ENCODE measurements at regions not wholly inside any gene's neighbourhood (a gene's known extent, or its start where the extent isn't known, plus 50 kb on each side); places are given as distances from the start of the nearest gene placed in this dataset.
A peak's percentile ranks its signal among the peaks of the same experiment; 100 is the strongest.
"Not testable (repeated sequence)": the region's sequence is repeated elsewhere in the genome, so short reads cannot be mapped to it uniquely, and the experiment has no call there.

- in situ Hi-C loops (cut with HindIII; ENCODE audit: low pct_unique_long_range_greater_than_20kb, low sequenced_read_pairs) = no loop called here
- no peak for DNase-seq (ENCODE audit: low read depth, low spot score)
Measured at GRCh38 chr1:213690341-213690917, 297.3 kb upstream of the PROX1 start.

DNA sequence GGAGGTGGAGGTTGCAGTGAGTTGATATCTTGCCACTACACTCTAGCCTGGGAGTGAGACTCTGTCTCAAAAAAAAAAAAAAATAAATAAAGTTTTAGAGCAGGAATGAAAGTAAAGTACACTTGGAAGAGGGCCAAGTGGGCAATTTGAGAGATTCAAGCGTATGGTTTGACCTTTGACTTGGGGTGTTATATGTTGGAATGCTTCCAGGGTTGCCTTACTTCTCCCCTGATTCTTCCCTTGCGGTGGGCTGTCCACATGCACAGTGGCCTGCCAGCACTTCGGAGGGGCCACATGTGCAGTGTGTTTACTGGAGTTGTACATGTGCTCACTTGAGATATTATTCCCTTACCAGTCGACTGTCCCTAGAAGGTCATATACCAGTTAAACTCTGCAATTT lies 295.5 kb upstream of the PROX1 start:
- in situ Hi-C loops (cut with HindIII; ENCODE audit: low pct_unique_long_range_greater_than_20kb, low sequenced_read_pairs) = no loop called here
- DNase-seq (ENCODE audit: low read depth, low spot score) = no peak

DNA sequence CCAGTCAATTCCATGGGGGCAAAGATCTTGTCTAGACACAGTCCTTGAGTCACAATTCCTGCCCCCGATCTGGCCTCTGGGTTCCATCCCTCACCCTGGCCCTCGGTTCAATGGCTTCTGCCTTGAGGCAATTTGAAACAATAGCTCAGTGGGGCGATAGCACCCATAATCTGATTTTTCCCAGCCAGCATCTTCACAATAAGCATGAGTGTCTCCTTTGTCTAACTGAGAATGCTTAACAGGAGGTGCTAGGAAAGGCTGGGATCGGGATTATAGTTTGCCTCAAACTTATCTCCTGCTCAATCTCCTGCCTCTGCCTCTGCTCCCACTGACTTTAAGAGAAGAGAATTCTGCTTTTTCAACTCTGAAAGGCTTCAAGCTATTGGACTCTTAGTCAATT lies 293.9 kb upstream of the PROX1 start:
- DNase-seq (ENCODE audit: low read depth, low spot score) = no peak
- in situ Hi-C loops (cut with HindIII; ENCODE audit: low pct_unique_long_range_greater_than_20kb, low sequenced_read_pairs) = no loop called here

GRCh38 chr1:213697192-213697802 lies 290.5 kb upstream of the PROX1 start:
- in situ Hi-C loops (cut with HindIII; ENCODE audit: low pct_unique_long_range_greater_than_20kb, low sequenced_read_pairs) = no loop called here
- no peak for DNase-seq (ENCODE audit: low read depth, low spot score)

GRCh38 chr1:213698092-213698702 lies 289.6 kb upstream of the PROX1 start:
- in situ Hi-C loops (cut with HindIII; ENCODE audit: low pct_unique_long_range_greater_than_20kb, low sequenced_read_pairs) = no loop called here
- no peak for DNase-seq (ENCODE audit: low read depth, low spot score)

DNA sequence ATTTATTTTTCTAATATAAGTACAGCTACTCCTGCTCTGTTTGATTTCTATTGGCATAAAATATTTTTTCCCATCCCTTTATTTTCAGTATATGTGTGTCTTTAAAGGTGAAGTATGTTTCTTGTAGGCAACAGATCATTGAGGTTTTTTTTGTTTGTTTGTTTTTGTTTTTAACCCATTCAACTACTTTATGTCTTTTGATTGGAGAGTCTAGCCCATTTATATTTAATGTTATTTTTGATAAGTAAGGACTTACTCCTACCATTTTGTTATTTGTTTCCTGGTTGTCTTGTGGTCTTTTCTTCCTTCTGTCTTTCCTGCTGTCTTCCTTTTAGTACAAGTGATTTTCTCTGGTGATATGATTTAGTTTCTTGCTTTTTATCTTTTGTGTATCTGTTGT lies 285.1 kb upstream of the PROX1 start:
- in situ Hi-C loops (cut with HindIII; ENCODE audit: low pct_unique_long_range_greater_than_20kb, low sequenced_read_pairs) = no loop called here
- DNase-seq (ENCODE audit: low read depth, low spot score) = no peak

GRCh38 chr1:213704941-213705340 lies 282.8 kb upstream of the PROX1 start:
- in situ Hi-C loops (cut with HindIII; ENCODE audit: low pct_unique_long_range_greater_than_20kb, low sequenced_read_pairs) = no loop called here
- DNase-seq (ENCODE audit: low read depth, low spot score) = no peak

DNA sequence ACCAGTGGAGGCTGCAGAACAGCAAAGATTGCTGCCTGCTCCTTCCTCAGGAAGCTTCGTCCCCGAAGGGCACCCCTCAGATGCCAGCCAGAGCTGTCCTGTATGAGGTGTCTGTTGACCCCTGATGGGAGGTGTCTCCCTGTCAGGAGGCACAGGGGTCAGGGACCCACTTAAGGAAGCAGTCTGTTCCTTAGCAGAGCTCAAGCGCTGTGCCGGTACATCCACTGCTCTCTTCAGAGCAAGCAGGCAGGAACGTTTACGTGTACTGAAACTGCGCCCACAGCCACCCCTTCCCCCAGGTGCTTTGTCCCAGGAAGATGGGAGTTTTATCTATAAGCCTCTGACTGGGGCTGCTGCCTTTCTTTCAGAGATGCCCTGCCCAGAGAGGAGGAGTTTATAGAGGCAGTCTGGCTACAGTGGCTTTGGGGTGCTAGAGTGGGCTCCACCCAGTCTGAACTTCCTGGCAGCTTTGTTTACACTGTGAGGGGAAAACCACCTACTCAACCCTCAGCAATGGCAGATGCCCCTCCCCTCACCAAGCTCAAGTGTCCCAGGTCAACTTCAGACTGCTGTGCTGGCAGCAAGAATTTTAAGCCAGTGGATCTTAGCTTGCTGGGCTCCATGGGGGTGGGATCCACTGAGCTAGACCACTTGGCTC lies 275.8 kb upstream of the PROX1 start:
- DNase-seq (ENCODE audit: low read depth, low spot score) = not testable (repeated sequence)

DNA sequence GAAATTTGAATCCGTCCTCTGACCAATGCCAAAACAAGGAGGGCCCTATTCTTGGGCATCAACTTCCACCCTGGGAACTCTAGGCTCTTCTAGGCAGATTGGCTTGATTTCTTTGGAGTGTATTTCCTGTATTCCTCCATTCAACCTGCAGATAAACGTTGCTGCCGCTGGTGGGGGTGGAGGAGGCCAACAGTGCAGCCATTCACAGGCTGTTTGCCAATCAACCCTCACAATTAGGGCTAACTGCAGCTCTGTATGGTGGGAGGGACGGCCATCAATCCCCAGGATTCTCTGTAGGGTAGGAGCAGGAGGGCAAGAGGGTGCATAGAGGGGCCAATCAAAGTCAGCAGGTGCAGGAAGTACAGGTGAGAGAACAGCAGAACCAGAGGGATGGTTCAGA lies 273.1 kb upstream of the PROX1 start:
- DNase-seq (ENCODE audit: low read depth, low spot score) = no peak
- in situ Hi-C loops (cut with HindIII; ENCODE audit: low pct_unique_long_range_greater_than_20kb, low sequenced_read_pairs) = no loop called here

More for the DNA sequence above, 275.8 kb upstream of the PROX1 start:
- in situ Hi-C loops (cut with HindIII; ENCODE audit: low pct_unique_long_range_greater_than_20kb, low sequenced_read_pairs) = not testable (repeated sequence)

DNA sequence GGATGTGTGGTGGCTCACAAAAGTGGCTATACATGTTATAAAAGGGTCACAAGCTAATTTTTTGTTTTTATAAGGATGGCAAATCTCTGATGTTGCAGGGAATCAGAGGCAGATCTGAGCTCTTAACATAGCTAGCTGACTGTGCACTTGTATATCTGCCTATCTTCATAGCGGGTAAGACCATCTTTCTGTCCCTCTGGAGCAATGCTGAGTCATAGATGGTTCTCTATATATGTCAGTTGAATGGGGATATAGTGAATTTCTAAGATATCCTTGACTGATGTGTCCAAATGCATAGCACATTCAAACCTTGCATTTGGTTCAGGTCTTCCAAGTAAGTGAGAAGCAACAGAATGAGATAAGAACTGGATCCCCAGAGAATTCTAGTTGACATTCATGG lies 272.6 kb upstream of the PROX1 start:
- no peak for DNase-seq (ENCODE audit: low read depth, low spot score)
- in situ Hi-C loops (cut with HindIII; ENCODE audit: low pct_unique_long_range_greater_than_20kb, low sequenced_read_pairs) = no loop called here

- no peak for DNase-seq (ENCODE audit: low read depth, low spot score)
- in situ Hi-C loops (cut with HindIII; ENCODE audit: low pct_unique_long_range_greater_than_20kb, low sequenced_read_pairs) = no loop called here
Measured at GRCh38 chr1:213719462-213719861, 268.3 kb upstream of the PROX1 start.

GRCh38 chr1:213720032-213720431 lies 267.7 kb upstream of the PROX1 start:
- DNase-seq (ENCODE audit: low read depth, low spot score) = no peak
- in situ Hi-C loops (cut with HindIII; ENCODE audit: low pct_unique_long_range_greater_than_20kb, low sequenced_read_pairs) = no loop called here

- in situ Hi-C loops (cut with HindIII; ENCODE audit: low pct_unique_long_range_greater_than_20kb, low sequenced_read_pairs) = no loop called here
- DNase-seq (ENCODE audit: low read depth, low spot score) = no peak
Measured at GRCh38 chr1:213723187-213723586, 264.6 kb upstream of the PROX1 start.

- DNase-seq (ENCODE audit: low read depth, low spot score) = peak; percentile 93
- in situ Hi-C loops (cut with HindIII; ENCODE audit: low pct_unique_long_range_greater_than_20kb, low sequenced_read_pairs) = no loop called here
Measured at GRCh38 chr1:213724640-213725536, 262.9 kb upstream of the PROX1 start.

GRCh38 chr1:213727853-213728592 lies 259.8 kb upstream of the PROX1 start:
- in situ Hi-C loops (cut with HindIII; ENCODE audit: low pct_unique_long_range_greater_than_20kb, low sequenced_read_pairs) = no loop called here
- no peak for DNase-seq (ENCODE audit: low read depth, low spot score)

DNA sequence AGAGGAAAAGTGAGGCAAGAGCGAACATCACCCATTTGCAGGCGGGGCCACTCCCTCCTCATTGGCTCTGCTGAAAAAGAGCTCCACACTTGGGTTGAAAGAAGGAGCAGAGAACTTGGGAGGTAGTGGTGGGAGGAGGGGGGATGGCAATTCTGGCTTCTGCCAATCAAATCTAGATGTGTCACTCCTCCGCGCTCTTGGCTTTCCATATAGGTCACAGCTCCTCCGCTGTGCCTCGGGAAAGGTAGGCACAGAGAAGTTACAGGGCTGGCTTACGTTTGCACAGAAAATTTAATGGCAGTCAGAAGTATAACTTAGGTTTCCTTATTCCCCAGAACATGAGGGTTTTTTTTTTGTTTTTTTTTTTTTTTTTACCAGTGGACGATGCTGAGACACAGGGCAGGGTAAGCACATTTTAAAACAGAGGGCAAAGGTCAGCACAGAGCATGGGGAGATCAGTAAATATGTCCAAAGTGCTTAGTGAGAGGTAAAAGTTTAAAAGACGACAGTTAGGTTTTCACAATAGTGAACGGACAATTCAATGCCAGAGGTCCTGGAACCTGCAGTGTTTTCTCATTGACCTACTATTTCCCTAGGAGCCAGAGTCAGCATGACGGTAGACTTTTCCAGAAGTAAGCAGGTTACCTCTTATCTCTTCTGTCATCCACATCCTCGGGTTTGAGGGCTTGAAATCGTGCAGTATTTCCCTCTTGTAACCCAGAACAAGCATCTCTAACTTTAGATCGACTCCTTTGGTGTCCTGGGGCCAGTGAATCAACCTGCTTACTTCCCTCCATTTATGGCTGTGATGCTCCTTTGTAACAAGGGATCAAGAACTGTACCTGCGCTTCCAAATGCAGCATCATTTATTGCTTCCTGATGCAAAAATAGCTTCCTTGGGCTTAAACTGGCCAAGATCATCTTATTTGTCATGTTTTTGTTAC lies 258.9 kb upstream of the PROX1 start:
- DNase-seq (ENCODE audit: low read depth, low spot score) = no peak
- in situ Hi-C loops (cut with HindIII; ENCODE audit: low pct_unique_long_range_greater_than_20kb, low sequenced_read_pairs) = no loop called here
